Effector memory CD4-positive, alpha-beta T cell (primary cell): ENCODE measurements at regions not wholly inside any gene's neighbourhood (a gene's known extent, or its start where the extent isn't known, plus 50 kb on each side); places are given as distances from the start of the nearest gene placed in this dataset.

Experiments
- DNase-seq, 3 donors: peaks; one replicate each; pipeline ENCODE4 v3.0.0-alpha.2; 2020
- H3K27ac ChIP-seq: 2 replicates; pipeline ENCODE4 v1.7.0; 2013; ENCODE audit warnings: mild to moderate bottlenecking, low read length, moderate library complexity; ENCODE audit not compliant: insufficient read depth, poor library complexity, severe bottlenecking
- H3K27me3 ChIP-seq: replicated peaks from 2 replicates; pipeline ENCODE4 v1.7.0; 2013; ENCODE audit warnings: mild to moderate bottlenecking, low read length; ENCODE audit not compliant: insufficient read depth, control insufficient read depth, poor library complexity, severe bottlenecking
- H3K36me3 ChIP-seq: 2 replicates; pipeline ENCODE4 v1.7.0; 2013; ENCODE audit warnings: mild to moderate bottlenecking, low read length, moderate library complexity; ENCODE audit not compliant: control insufficient read depth, insufficient read depth
- H3K4me1 ChIP-seq: 2 replicates; pipeline ENCODE4 v1.7.0; 2013; ENCODE audit warnings: low read length, mild to moderate bottlenecking; ENCODE audit not compliant: control insufficient read depth, insufficient read depth, poor library complexity, severe bottlenecking
- H3K4me3 ChIP-seq: 2 replicates; pipeline ENCODE4 v1.7.0; 2013; ENCODE audit warnings: low read length, low read depth, mild to moderate bottlenecking; ENCODE audit not compliant: insufficient read depth, poor library complexity, severe bottlenecking
- H3K9me3 ChIP-seq: 2 replicates; pipeline ENCODE4 v1.7.0; 2013; ENCODE audit warnings: mild to moderate bottlenecking, low read length, moderate library complexity; ENCODE audit not compliant: control insufficient read depth

DNA sequence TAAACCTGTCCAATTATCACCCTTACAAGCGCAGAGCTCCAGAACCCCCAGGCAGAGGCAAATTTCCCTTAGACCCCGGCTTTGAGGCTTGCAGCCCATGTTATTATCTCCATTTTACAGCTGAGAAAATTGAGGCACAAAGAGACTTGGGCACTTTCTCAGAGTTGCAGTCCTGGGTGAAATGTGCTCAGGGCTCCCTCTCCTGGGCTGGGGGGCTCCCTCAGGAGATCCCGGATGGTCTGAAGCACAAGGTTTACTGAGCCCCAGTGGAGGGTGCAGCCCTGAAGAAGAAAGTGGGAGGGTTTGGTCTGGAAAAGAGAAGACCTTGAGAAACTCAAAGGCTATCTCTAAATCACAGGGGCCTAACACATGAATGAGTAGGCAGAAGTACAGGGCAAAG is 156.6 kb downstream of the CYRIA start:
- H3K4me3 ChIP-seq: no peak overlapping the region
- H3K36me3 ChIP-seq: no peaks in the 10 kb centered on the region
- no peak overlapping the region for H3K27ac ChIP-seq
- H3K27me3 ChIP-seq: peaks cover 11% of the 10 kb centered on the region
- no peak for DNase-seq
- no peaks in the 10 kb centered on the region for H3K9me3 ChIP-seq
- no peaks in the 10 kb centered on the region for H3K4me1 ChIP-seq

DNA sequence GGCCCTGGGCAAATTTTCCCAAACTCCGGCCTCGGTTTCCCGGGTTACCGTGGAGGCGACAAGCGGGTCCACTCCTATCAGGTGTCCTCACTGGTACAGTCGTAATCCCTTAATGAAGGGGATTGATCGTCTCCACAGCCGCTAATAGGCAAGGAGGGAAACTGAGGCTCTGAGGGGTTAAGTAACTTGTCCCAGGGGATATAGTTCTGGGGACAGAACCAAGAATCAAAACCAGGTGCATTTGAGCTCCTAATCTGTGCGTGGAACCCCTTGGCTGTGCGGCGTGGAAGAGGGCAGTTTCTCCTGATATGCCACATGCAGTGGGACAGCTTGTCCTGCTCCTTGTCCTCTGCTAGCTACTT is 157.2 kb downstream of the CYRIA start:
- Histone ChIP-seq H3K4me3 (no peak overlapping the region), H3K9me3 (no peaks in the 10 kb centered on the region), H3K27ac (no peak overlapping the region), H3K36me3 (no peaks in the 10 kb centered on the region), H3K4me1 (no peaks in the 10 kb centered on the region), H3K27me3 (peaks cover 11% of the 10 kb centered on the region)
- no peak for DNase-seq

DNA sequence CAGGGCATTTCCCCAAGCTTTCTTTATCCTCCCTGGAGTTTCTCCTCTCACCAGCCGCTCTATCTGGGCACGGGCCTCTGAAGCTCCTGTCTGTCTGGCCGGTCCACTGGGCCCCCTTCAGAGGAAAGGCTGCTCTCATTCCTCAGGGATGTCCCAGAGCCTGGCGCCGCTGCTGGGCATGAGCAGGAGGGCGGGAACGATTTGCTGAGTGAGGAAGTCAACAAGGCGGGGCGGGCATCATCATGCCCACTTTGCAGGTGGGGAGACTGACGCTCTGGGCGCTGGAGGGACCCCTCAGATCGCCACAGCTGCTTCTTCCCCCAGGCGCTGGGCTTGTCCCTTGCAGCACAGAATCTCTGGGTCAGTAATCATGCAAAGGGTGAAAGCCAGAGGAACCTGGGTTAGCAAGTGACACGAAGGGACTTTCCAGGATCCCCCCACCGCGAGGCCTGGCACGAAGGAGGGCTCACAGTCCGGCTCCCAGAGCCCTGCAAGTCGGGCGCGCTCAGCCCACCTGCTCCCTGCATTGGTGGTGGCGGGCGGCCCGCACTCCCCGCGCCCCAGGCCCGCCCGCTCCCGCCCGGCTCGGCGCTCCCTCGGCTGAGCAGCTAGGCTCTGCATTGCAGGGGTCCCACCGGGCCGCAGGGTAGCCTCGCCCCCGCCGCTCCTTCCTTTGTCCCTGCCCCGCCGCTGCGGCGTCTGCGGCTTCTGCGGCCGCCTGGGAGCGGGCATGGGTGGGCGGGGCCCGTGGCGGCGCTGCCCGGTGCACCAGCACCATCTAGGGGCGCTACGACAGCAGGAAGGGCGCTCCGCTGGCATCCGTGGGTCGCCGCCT is 157.8 kb downstream of the CYRIA start:
- DNase-seq: no peak
- H3K9me3 ChIP-seq: no peaks in the 10 kb centered on the region
- H3K4me3 ChIP-seq: no peak overlapping the region
- H3K27ac ChIP-seq: no peak overlapping the region
- H3K4me1 ChIP-seq: no peaks in the 10 kb centered on the region
- no peaks in the 10 kb centered on the region for H3K36me3 ChIP-seq
- peaks cover 11% of the 10 kb centered on the region for H3K27me3 ChIP-seq

DNA sequence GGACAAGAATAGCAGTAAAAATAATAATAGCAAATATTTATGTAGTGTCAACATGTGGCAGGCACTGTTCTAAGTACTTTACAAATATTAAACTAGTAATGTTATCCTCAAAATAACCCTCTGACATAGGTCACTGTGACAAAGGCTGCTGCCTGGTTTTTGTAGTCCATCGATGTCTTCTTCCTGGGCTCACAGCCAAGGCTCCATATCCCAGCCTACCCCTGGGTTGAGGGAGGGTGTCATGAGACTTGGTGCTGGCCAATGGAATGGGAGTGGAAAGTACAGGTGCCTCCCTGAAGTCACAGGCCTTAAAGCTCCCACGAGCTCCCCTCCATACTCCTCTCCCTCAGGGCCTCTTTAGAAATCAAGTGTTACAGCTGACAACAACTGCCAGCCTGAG is 159.3 kb downstream of the CYRIA start:
- no peak overlapping the region for H3K27ac ChIP-seq
- no peak for DNase-seq
- H3K4me1 ChIP-seq: no peaks in the 10 kb centered on the region
- H3K27me3 ChIP-seq: peaks cover 11% of the 10 kb centered on the region
- H3K36me3 ChIP-seq: no peaks in the 10 kb centered on the region
- H3K4me3 ChIP-seq: no peak overlapping the region
- no peaks in the 10 kb centered on the region for H3K9me3 ChIP-seq

DNA sequence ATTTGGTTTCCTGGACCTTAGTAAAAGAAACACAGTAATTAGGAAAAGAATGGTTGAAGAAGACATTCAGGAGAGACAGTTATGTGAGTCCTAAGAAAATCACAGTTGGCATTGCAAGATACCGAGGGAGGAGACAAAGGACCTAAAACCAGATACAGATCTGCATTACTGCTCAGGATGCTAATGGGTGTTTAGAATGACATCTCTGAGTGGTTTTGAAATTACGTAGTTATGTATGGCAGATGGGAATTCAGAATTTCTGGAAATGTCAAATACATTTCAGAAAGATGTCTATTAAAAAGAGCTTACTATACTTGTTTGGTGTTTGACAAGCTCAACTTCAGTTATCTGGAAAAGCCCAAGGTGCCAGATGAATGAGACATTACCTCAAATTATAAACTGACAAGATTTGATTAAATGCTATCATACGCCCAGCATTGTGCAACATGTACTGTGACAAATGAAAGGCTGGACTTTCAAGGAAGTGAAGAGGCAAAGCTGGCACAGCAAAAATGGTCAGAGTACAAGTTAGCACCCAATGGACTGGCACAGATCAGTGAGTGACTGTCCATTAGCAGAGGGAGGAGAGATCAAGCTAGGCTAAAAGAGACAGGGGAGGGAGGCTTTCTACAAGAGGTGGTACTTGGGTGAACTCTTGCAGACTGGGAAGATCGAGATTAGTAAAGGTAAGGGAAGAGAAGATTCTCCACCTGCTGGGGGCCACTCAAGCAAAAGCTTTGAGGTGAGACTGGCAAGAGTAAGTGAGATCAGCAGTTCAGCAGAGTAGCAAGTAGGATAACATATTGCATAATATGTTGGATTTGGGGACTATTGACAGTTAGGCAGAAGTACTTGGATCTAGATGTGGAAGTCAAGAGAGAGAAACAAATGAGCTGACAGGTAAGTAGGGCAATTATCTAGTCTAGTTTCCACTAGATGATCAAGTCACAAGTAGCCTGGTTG is 168.9 kb downstream of the CYRIA start:
- no peak for DNase-seq
- Histone ChIP-seq H3K27me3 (no peaks in the 10 kb centered on the region), H3K27ac (no peak overlapping the region), H3K36me3 (no peaks in the 10 kb centered on the region), H3K4me1 (no peaks in the 10 kb centered on the region), H3K4me3 (no peak overlapping the region), H3K9me3 (no peaks in the 10 kb centered on the region)

DNA sequence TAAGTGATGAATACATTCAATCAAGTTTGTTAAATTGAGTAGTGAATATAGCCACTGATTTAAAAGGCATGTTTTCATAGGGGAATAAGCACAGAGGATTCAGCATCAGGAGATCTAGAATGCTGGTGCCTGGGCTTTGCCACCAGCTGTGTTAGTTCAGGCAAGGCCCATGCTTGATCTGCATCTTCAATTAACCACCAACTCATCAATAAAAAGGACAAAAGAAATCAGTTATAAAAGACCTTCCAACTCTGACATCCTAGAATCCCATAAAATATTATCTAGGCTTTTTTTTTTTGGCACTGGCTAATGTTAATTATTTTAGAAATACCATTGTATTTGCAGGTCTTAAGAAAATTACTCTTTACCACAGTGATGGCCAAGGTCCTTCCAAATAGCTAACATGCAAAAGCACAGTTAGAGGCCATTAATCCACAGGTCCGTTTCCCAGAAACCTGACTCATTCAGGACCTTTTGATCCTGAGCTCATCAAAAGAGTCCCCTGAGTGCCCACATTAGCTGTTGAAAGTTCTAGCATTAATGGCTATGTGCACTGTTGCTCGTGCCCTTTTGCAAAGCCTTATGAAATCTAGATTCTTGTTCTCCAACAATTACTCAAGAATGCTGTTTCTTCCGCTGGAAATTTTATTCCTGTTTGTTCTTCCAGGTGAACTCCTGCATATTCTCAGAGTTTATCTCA is 170.0 kb downstream of the CYRIA start:
- H3K4me1 ChIP-seq: no peaks in the 10 kb centered on the region
- H3K27ac ChIP-seq: no peak overlapping the region
- no peaks in the 10 kb centered on the region for H3K27me3 ChIP-seq
- H3K36me3 ChIP-seq: no peaks in the 10 kb centered on the region
- no peak for DNase-seq
- H3K9me3 ChIP-seq: no peaks in the 10 kb centered on the region
- H3K4me3 ChIP-seq: no peak overlapping the region

DNA sequence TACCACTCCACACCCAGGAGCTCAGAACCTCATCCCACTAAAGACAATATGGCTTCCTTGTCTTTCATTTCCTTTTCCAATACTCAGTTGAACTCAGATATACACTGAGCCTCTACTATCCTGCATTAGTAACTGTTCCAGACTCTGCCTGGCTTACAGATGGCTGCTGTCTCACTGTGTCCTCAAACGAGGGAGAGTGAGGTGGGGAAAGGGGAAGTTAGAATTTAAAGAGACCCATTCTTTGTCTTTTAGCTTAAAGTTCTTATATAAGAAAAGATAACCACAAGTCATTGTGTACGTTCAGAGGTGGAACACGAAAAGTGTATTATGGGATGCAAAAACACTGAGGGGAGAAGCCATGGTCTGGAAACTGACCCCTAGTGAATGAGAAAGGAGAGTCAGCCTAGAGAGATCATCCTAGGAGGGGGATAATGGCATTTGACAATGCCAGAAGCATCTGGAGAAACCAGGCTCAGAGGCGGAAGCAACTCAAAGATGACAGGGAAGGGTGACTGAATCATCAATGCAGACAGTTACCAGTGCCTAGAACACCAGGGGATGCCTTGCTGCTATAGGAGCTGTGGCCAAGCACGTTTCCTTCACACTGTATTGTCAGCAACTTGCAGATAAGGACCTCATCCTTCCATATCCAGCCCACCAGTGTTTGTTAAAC is 170.7 kb downstream of the CYRIA start:
- Histone ChIP-seq H3K27ac (no peak overlapping the region), H3K36me3 (no peaks in the 10 kb centered on the region), H3K4me1 (no peaks in the 10 kb centered on the region), H3K9me3 (no peaks in the 10 kb centered on the region), H3K4me3 (no peak overlapping the region), H3K27me3 (no peaks in the 10 kb centered on the region)
- DNase-seq: no peak

DNA sequence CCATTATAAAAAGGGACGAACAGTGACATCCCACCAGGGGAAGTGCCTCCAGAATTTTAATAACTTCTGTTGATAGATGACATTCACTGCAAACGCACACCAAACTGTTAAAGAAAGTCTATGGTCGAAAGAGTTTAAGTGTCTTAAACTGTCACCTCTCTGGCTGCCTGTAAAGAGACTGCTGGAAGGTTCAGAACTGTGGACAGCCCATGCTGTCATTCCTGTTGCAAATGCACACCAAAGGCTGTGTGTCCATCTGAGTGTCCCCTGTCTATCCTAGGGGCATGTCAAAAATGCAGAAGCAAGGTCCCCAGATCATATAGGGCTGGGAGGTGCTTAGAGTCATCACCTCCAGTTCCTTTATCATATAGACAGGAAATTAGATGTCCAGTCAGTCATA is 171.8 kb downstream of the CYRIA start:
- no peak for DNase-seq
- no peaks in the 10 kb centered on the region for H3K4me1 ChIP-seq

DNA sequence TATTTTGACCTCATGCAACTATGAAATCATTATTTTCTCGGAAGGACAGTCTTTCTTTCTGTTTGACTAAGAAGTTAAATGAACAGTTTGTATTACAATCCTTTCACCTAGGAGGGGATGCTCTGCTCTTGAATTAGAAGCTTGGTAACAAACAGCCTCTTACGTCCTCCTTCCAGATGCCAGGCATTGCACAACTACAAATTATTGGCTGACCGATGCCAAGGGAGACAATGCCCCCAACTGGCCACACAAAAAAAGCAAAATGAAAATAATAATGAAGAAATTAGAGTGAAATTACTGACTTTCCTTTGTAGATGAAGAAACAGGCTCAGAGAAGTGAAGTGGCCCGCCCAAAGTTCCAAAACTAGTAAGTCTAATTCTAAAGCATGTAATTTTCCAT is 177.9 kb downstream of the CYRIA start:
- Histone ChIP-seq H3K4me3 (no peak overlapping the region), H3K9me3 (no peaks in the 10 kb centered on the region), H3K4me1 (no peaks in the 10 kb centered on the region), H3K27me3 (no peaks in the 10 kb centered on the region), H3K27ac (no peak overlapping the region), H3K36me3 (no peaks in the 10 kb centered on the region)
- no peak for DNase-seq

More for the DNA sequence above, 171.8 kb downstream of the CYRIA start:
- H3K27ac ChIP-seq: no peak overlapping the region
- H3K36me3 ChIP-seq: no peaks in the 10 kb centered on the region
- no peak overlapping the region for H3K4me3 ChIP-seq
- no peaks in the 10 kb centered on the region for H3K9me3 ChIP-seq
- H3K27me3 ChIP-seq: no peaks in the 10 kb centered on the region
